ENCODE measurements at regions not wholly inside any gene's neighbourhood (a gene's known extent, or its start where the extent isn't known, plus 50 kb on each side); places are given as distances from the start of the nearest gene placed in this dataset.

GRCh38 chrX:14377427-14377826 is 151.9 kb upstream of the GLRA2 start:
- Mint-ChIP-seq H3K4me3 (ENCODE audit: low read depth) (no peak overlapping the region), H3K27me3 (ENCODE audit: low read depth) (no peaks in the 10 kb centered on the region), H3K4me1 (ENCODE audit: low read depth) (no peaks in the 10 kb centered on the region), H3K27ac (no peak overlapping the region), H3K9me3 (no peaks in the 10 kb centered on the region), H3K36me3 (ENCODE audit: low read depth) (no peaks in the 10 kb centered on the region)
- DNase-seq (ENCODE audit: low spot score), result no peak
- intact Hi-C loops (cut with micrococcal nuclease), result no loop called here

GRCh38 chrX:14363728-14364127 is 165.6 kb upstream of the GLRA2 start:
- no peaks in the 10 kb centered on the region for H3K4me1 Mint-ChIP-seq (ENCODE audit: low read depth)
- H3K27ac Mint-ChIP-seq, result no peak overlapping the region
- intact Hi-C loops (cut with micrococcal nuclease), result no loop called here
- no peak for DNase-seq (ENCODE audit: low spot score)
- no peak overlapping the region for H3K4me3 Mint-ChIP-seq (ENCODE audit: low read depth)
- H3K9me3 Mint-ChIP-seq, result no peaks in the 10 kb centered on the region
- no peaks in the 10 kb centered on the region for H3K36me3 Mint-ChIP-seq (ENCODE audit: low read depth)
- no peaks in the 10 kb centered on the region for H3K27me3 Mint-ChIP-seq (ENCODE audit: low read depth)

- Mint-ChIP-seq H3K4me1 (ENCODE audit: low read depth) (no peaks in the 10 kb centered on the region), H3K27ac (no peak overlapping the region), H3K9me3 (no peaks in the 10 kb centered on the region), H3K36me3 (ENCODE audit: low read depth) (no peaks in the 10 kb centered on the region), H3K4me3 (ENCODE audit: low read depth) (no peak overlapping the region), H3K27me3 (ENCODE audit: low read depth) (no peaks in the 10 kb centered on the region)
- intact Hi-C loops (cut with micrococcal nuclease), result no loop called here
- no peak for DNase-seq (ENCODE audit: low spot score)
These were observed 166.6 kb upstream of the GLRA2 start for GRCh38 chrX:14362721-14363120.

- Mint-ChIP-seq H3K4me1 (ENCODE audit: low read depth) (no peaks in the 10 kb centered on the region), H3K4me3 (ENCODE audit: low read depth) (no peak overlapping the region)
These were observed 167.9 kb upstream of the GLRA2 start for GRCh38 chrX:14361435-14361834.

GRCh38 chrX:14359727-14360126 is 169.6 kb upstream of the GLRA2 start:
- no peak overlapping the region for H3K4me3 Mint-ChIP-seq (ENCODE audit: low read depth)
- no peak overlapping the region for H3K27ac Mint-ChIP-seq
- no peak for DNase-seq (ENCODE audit: low spot score)
- H3K36me3 Mint-ChIP-seq (ENCODE audit: low read depth), result no peaks in the 10 kb centered on the region
- no peaks in the 10 kb centered on the region for H3K4me1 Mint-ChIP-seq (ENCODE audit: low read depth)
- no peaks in the 10 kb centered on the region for H3K9me3 Mint-ChIP-seq
- H3K27me3 Mint-ChIP-seq (ENCODE audit: low read depth), result no peaks in the 10 kb centered on the region
- intact Hi-C loops (cut with micrococcal nuclease), result no loop called here

More at GRCh38 chrX:14361435-14361834, 167.9 kb upstream of the GLRA2 start:
- Mint-ChIP-seq H3K27ac (no peak overlapping the region), H3K27me3 (ENCODE audit: low read depth) (no peaks in the 10 kb centered on the region), H3K9me3 (no peaks in the 10 kb centered on the region), H3K36me3 (ENCODE audit: low read depth) (no peaks in the 10 kb centered on the region)
- intact Hi-C loops (cut with micrococcal nuclease), result no loop called here
- DNase-seq (ENCODE audit: low spot score), result no peak

GRCh38 chrX:14359316-14359715 is 170.0 kb upstream of the GLRA2 start:
- intact Hi-C loops (cut with micrococcal nuclease), result no loop called here
- H3K9me3 Mint-ChIP-seq, result no peaks in the 10 kb centered on the region

GRCh38 chrX:14357314-14357713 is 172.0 kb upstream of the GLRA2 start:
- Mint-ChIP-seq H3K27me3 (ENCODE audit: low read depth) (no peaks in the 10 kb centered on the region), H3K27ac (no peak overlapping the region), H3K4me3 (ENCODE audit: low read depth) (no peak overlapping the region), H3K4me1 (ENCODE audit: low read depth) (no peaks in the 10 kb centered on the region), H3K36me3 (ENCODE audit: low read depth) (no peaks in the 10 kb centered on the region), H3K9me3 (no peaks in the 10 kb centered on the region)
- no peak for DNase-seq (ENCODE audit: low spot score)
- intact Hi-C loops (cut with micrococcal nuclease), result no loop called here

More at GRCh38 chrX:14359316-14359715, 170.0 kb upstream of the GLRA2 start:
- H3K27ac Mint-ChIP-seq, result no peak overlapping the region
- H3K36me3 Mint-ChIP-seq (ENCODE audit: low read depth), result no peaks in the 10 kb centered on the region
- H3K4me3 Mint-ChIP-seq (ENCODE audit: low read depth), result no peak overlapping the region
- DNase-seq (ENCODE audit: low spot score), result no peak
- no peaks in the 10 kb centered on the region for H3K27me3 Mint-ChIP-seq (ENCODE audit: low read depth)
- no peaks in the 10 kb centered on the region for H3K4me1 Mint-ChIP-seq (ENCODE audit: low read depth)

GRCh38 chrX:14356401-14356800 is 172.9 kb upstream of the GLRA2 start:
- no peaks in the 10 kb centered on the region for H3K36me3 Mint-ChIP-seq (ENCODE audit: low read depth)
- H3K27ac Mint-ChIP-seq, result no peak overlapping the region
- DNase-seq (ENCODE audit: low spot score), result no peak
- no peaks in the 10 kb centered on the region for H3K9me3 Mint-ChIP-seq
- intact Hi-C loops (cut with micrococcal nuclease), result no loop called here
- H3K4me3 Mint-ChIP-seq (ENCODE audit: low read depth), result no peak overlapping the region
- no peaks in the 10 kb centered on the region for H3K27me3 Mint-ChIP-seq (ENCODE audit: low read depth)
- no peaks in the 10 kb centered on the region for H3K4me1 Mint-ChIP-seq (ENCODE audit: low read depth)

- DNase-seq (ENCODE audit: low spot score), result no peak
- Mint-ChIP-seq H3K4me3 (ENCODE audit: low read depth) (no peak overlapping the region), H3K9me3 (no peaks in the 10 kb centered on the region), H3K36me3 (ENCODE audit: low read depth) (no peaks in the 10 kb centered on the region), H3K27ac (no peak overlapping the region), H3K4me1 (ENCODE audit: low read depth) (no peaks in the 10 kb centered on the region), H3K27me3 (ENCODE audit: low read depth) (no peaks in the 10 kb centered on the region)
- intact Hi-C loops (cut with micrococcal nuclease), result no loop called here
These were observed 173.8 kb upstream of the GLRA2 start for GRCh38 chrX:14355556-14355955.

GRCh38 chrX:14354521-14354920 is 174.8 kb upstream of the GLRA2 start:
- no peak overlapping the region for H3K4me3 Mint-ChIP-seq (ENCODE audit: low read depth)
- no peaks in the 10 kb centered on the region for H3K9me3 Mint-ChIP-seq
- no peak for DNase-seq (ENCODE audit: low spot score)
- H3K4me1 Mint-ChIP-seq (ENCODE audit: low read depth), result no peaks in the 10 kb centered on the region
- no peak overlapping the region for H3K27ac Mint-ChIP-seq
- intact Hi-C loops (cut with micrococcal nuclease), result no loop called here
- H3K36me3 Mint-ChIP-seq (ENCODE audit: low read depth), result no peaks in the 10 kb centered on the region
- no peaks in the 10 kb centered on the region for H3K27me3 Mint-ChIP-seq (ENCODE audit: low read depth)

- no peak overlapping the region for H3K4me3 Mint-ChIP-seq (ENCODE audit: low read depth)
- no peaks in the 10 kb centered on the region for H3K9me3 Mint-ChIP-seq
- no peaks in the 10 kb centered on the region for H3K27me3 Mint-ChIP-seq (ENCODE audit: low read depth)
- no peak for DNase-seq (ENCODE audit: low spot score)
- no peaks in the 10 kb centered on the region for H3K4me1 Mint-ChIP-seq (ENCODE audit: low read depth)
- intact Hi-C loops (cut with micrococcal nuclease), result no loop called here
- no peaks in the 10 kb centered on the region for H3K36me3 Mint-ChIP-seq (ENCODE audit: low read depth)
- no peak overlapping the region for H3K27ac Mint-ChIP-seq
These were observed 176.8 kb upstream of the GLRA2 start for GRCh38 chrX:14352511-14352910.

- Mint-ChIP-seq H3K27me3 (ENCODE audit: low read depth) (no peaks in the 10 kb centered on the region), H3K36me3 (ENCODE audit: low read depth) (no peaks in the 10 kb centered on the region), H3K27ac (no peak overlapping the region), H3K4me3 (ENCODE audit: low read depth) (no peak overlapping the region), H3K4me1 (ENCODE audit: low read depth) (no peaks in the 10 kb centered on the region), H3K9me3 (no peaks in the 10 kb centered on the region)
- intact Hi-C loops (cut with micrococcal nuclease), result no loop called here
- no peak for DNase-seq (ENCODE audit: low spot score)
These were observed 177.6 kb upstream of the GLRA2 start for GRCh38 chrX:14351611-14352303.

- Mint-ChIP-seq H3K4me1 (ENCODE audit: low read depth) (no peaks in the 10 kb centered on the region), H3K4me3 (ENCODE audit: low read depth) (no peak overlapping the region), H3K9me3 (peaks cover 5% of the 10 kb centered on the region), H3K27ac (no peak overlapping the region), H3K27me3 (ENCODE audit: low read depth) (no peaks in the 10 kb centered on the region), H3K36me3 (ENCODE audit: low read depth) (no peaks in the 10 kb centered on the region)
- DNase-seq (ENCODE audit: low spot score), result no peak
- intact Hi-C loops (cut with micrococcal nuclease), result no loop called here
These were observed 181.8 kb upstream of the GLRA2 start for GRCh38 chrX:14347523-14347922.
